ENCODE measurements at regions not wholly inside any gene's neighbourhood (a gene's known extent, or its start where the extent isn't known, plus 50 kb on each side); places are given as distances from the start of the nearest gene placed in this dataset.
A peak's percentile ranks its signal among the peaks of the same experiment; 100 is the strongest.

- DNase-seq (ENCODE audit: low spot score): no peak
- Histone ChIP-seq H3K27me3 (ENCODE audit: insufficient read depth, poor library complexity, severe bottlenecking) (no peaks in the 10 kb centered on the region), H3K36me3 (ENCODE audit: low read depth) (no peaks in the 10 kb centered on the region), H3K4me3 (ENCODE audit: severe bottlenecking) (no peak overlapping the region), H3K9me3 (ENCODE audit: severe bottlenecking) (no peaks in the 10 kb centered on the region), H3K4me1 (ENCODE audit: insufficient read depth, poor library complexity, severe bottlenecking) (peaks cover 8% of the 10 kb centered on the region), H3K27ac (ENCODE audit: poor library complexity, severe bottlenecking) (no peak overlapping the region)
- peak; percentile 85 for TF ChIP-seq CTCF (IDR thresholded peaks at IDR 0.05; ENCODE audit: poor library complexity, severe bottlenecking)
- peak; percentile 55 for ATAC-seq (ENCODE audit: low read depth)
Observed at GRCh38 chr2:205885492-205886099, 200.4 kb downstream of the INO80D start.

GRCh38 chr2:205883965-205884364 is 201.7 kb downstream of the NRP2 start:
- H3K36me3 ChIP-seq (ENCODE audit: low read depth): no peaks in the 10 kb centered on the region
- DNase-seq (ENCODE audit: low spot score) (no peak), ATAC-seq (ENCODE audit: low read depth) (no peak)
- H3K4me1 ChIP-seq (ENCODE audit: insufficient read depth, poor library complexity, severe bottlenecking): peaks cover 4% of the 10 kb centered on the region
- no peak overlapping the region for H3K4me3 ChIP-seq (ENCODE audit: severe bottlenecking)
- H3K27ac ChIP-seq (ENCODE audit: poor library complexity, severe bottlenecking): no peak overlapping the region
- H3K27me3 ChIP-seq (ENCODE audit: insufficient read depth, poor library complexity, severe bottlenecking): no peaks in the 10 kb centered on the region
- H3K9me3 ChIP-seq (ENCODE audit: severe bottlenecking): no peaks in the 10 kb centered on the region
- TF ChIP-seq CTCF (IDR thresholded peaks at IDR 0.05; ENCODE audit: poor library complexity, severe bottlenecking): no peak

GRCh38 chr2:205882806-205883425 is 200.6 kb downstream of the NRP2 start:
- H3K36me3 ChIP-seq (ENCODE audit: low read depth): no peaks in the 10 kb centered on the region
- no peak for TF ChIP-seq CTCF (IDR thresholded peaks at IDR 0.05; ENCODE audit: poor library complexity, severe bottlenecking)
- DNase-seq (ENCODE audit: low spot score) (no peak), ATAC-seq (ENCODE audit: low read depth) (no peak)
- H3K4me3 ChIP-seq (ENCODE audit: severe bottlenecking): no peak overlapping the region
- no peaks in the 10 kb centered on the region for H3K9me3 ChIP-seq (ENCODE audit: severe bottlenecking)
- H3K27ac ChIP-seq (ENCODE audit: poor library complexity, severe bottlenecking): no peak overlapping the region
- H3K27me3 ChIP-seq (ENCODE audit: insufficient read depth, poor library complexity, severe bottlenecking): no peaks in the 10 kb centered on the region
- H3K4me1 ChIP-seq (ENCODE audit: insufficient read depth, poor library complexity, severe bottlenecking): no peaks in the 10 kb centered on the region

GRCh38 chr2:205880048-205880447 is 197.7 kb downstream of the NRP2 start:
- Histone ChIP-seq H3K36me3 (ENCODE audit: low read depth) (no peaks in the 10 kb centered on the region), H3K4me3 (ENCODE audit: severe bottlenecking) (no peak overlapping the region), H3K27me3 (ENCODE audit: insufficient read depth, poor library complexity, severe bottlenecking) (no peaks in the 10 kb centered on the region), H3K27ac (ENCODE audit: poor library complexity, severe bottlenecking) (no peak overlapping the region), H3K9me3 (ENCODE audit: severe bottlenecking) (no peaks in the 10 kb centered on the region), H3K4me1 (ENCODE audit: insufficient read depth, poor library complexity, severe bottlenecking) (no peaks in the 10 kb centered on the region)
- TF ChIP-seq CTCF (IDR thresholded peaks at IDR 0.05; ENCODE audit: poor library complexity, severe bottlenecking): no peak
- DNase-seq (ENCODE audit: low spot score): no peak
- no peak for ATAC-seq (ENCODE audit: low read depth)

Data from RWPE2 (cell line).